Right forelimb (tissue), 1 donor: ENCODE measurements at regions not wholly inside any gene's neighbourhood (a gene's known extent, or its start where the extent isn't known, plus 50 kb on each side); places are given as distances from the start of the nearest gene placed in this dataset.
"Not testable (repeated sequence)": the region's sequence is repeated elsewhere in the genome, so short reads cannot be mapped to it uniquely, and the experiment has no call there.

Experiments
- DNase-seq: peaks from one replicate; pipeline ENCODE4 v3.0.0-alpha.2; 2018

DNA sequence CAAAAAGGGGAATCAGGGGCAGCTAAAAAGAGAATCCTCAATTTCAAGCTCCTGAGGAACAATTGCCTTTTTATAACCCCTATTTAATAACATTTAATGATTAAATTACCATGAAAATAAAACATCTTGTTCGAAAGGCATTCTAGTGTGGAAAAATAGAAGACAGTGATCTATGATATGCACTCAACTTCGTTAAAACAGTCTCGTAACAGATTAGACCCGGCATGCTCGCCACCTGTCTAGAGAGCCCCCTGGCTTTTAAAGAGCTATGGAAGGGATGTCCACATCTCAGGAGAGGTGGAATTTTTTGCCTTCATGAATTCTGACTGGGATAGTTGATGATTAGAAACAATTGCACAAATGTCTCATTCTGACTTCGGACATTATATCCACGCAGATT, 153.7 kb upstream of the MDFIC2 start:
- no peak for DNase-seq

DNA sequence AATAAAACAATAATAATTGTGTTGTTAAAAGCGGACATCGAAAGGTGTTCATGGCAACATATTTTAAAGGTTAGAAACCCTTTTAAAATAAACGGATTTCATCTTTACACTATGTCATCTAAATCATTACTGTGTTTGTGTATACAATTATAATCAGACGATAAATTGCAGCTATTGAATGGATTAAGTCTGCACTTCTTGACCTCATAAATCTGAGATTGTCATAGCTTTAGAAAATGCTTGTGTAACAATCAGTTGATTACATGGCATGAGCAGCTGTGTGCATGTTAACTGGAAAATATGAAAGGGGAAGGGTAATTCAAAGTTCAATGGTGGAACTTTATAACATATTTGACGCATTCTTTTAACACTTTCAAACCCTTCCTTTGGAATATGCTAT, 152.4 kb upstream of the MDFIC2 start:
- DNase-seq, result no peak

DNA sequence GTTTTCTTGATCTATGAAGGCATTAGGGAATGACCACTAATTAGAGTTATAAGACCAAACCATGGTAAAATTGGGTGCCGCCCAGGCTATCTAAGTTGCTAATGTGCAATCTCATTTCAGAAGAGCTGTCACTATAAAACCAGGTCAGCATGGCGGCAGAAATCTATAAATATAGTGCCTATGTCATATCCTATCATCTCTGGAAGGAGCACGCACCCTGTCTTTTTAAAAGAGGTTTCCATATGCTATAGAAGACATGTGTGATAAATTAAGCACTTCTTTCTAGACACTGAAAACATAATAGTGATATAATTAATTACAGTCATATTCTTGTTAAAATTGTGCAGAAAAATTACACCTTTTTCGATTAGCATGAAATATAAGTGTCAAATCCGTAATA, 152.0 kb upstream of the MDFIC2 start:
- DNase-seq, result no peak

DNA sequence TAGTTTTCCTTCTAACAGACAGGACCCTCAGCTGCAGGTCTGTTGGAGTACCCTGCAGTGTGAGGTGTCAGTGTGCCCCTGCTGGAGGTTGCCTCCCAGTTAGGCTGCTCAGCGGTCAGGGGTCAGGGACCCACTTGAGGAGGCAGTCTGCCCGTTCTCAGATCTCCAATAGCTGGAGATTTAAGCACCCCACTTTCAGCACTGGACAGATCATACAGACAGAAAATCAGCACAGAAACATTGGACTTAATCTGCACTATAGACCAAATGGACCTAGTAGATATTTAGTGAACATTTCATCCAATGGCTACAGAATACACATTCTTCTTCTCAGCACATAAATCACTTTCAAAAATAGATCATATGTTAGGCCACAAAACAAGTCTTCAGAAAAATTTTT, 137.8 kb upstream of the MDFIC2 start:
- DNase-seq, result not testable (repeated sequence)

DNA sequence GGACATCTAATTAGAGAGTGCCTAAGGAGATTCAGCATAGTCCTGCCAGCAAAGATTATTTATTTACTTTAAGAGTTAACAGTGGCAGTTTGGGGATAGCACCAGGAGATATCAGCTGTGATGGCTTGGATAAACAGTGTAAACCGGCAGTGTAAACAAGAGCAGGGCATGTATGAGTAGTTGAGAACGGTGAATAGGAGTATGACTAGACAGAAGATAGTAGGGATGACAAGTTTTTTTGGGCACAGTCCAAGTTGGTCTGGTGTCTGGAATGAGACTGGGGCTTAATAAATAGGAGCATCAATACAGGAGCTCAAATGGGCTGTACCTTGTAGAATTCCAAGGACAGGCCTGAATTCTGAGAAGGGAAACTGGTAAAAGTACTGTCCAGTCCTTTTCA, 123.0 kb upstream of the MDFIC2 start:
- not testable (repeated sequence) for DNase-seq

DNA sequence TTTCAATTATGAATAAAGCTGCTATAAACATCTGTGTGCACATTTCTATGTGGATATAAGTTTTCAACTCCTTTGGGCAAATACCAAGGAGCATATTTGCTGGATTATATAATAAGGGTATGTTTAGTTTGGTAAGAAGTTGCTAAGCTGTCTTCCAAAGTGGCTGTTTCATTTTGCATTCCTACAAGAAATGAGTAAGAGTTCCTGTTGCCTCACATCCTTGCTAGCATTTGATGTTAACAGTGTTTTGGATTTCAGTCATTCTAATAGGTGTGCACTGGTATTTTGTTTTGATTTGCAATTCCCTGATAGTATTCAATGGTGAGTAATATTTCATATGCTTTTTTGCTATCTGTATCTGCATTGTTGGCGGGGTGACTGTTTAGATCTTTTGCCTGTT, 120.7 kb upstream of the MDFIC2 start:
- DNase-seq, result no peak

DNA sequence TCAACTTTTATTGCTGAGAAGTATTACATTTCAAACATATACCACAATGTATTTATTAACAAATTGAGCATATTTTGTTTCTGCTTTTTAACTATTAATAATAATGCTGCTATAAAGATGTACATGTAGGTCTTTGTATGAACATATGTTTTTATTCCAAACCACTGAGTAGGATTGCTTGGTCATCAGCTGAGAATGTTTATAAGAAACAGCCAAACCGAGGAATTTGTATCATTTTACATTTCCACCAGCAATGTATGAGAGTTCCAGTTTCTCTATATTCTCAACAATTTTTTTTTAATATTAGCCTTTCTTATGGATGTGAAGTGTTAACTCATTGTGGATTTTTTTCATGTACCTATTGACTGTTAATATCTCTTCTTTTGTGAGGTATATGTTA, 119.5 kb upstream of the MDFIC2 start:
- DNase-seq, result no peak

DNA sequence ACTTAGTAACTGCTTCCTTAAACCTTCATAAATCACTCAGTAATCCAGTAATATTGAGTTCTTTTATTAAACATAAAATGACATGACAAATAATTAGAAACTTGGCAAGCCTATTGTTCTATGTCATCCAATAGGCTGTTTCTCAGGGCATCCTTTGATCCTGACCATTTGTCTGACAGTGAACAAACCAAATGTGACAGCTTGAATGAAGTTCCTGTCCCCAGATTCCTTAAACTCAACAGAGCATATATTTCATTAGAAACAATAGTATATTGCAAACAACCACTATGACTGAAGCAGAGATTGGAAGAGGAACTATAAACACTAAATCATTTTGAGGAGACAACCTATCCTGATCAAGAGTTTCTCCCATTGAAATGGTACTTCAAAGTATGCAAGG, 113.6 kb upstream of the MDFIC2 start:
- DNase-seq, result no peak

DNA sequence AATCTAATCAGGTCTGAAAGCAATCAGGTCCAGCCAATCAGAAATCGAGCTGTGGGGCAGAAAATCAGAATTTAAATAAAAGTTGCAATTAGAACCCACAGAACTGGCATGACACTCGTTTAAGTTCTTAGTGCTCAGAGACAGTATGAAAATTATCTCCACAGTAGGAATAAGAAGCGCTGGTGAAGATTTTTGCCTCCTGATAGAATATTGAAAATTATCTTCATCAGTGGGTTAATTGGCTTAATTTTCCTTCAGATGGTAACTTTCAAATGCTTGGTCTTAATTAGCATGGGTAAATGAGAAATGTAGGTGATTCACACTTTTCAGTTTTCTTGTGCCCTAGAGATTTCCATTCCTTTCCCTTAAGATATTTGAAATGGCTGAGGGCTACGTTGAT, 109.1 kb upstream of the MDFIC2 start:
- no peak for DNase-seq

DNA sequence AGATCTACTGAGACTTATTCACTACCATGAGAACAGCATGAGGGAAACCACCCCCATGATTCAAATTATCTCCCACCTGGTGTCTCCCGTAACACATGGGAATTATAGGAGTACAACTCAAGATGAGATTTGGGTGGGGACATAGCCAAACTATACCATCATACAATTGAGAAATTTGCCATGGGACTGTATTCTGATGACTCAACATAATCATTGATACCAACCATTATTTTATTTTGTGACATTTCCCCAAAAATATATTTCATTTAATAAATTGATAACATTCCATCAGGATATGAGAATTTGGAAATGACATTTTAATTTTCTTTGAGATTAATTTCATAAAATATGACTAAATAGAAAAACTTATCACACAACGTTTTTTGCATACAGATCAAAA, 96.6 kb upstream of the MDFIC2 start:
- DNase-seq, result no peak

DNA sequence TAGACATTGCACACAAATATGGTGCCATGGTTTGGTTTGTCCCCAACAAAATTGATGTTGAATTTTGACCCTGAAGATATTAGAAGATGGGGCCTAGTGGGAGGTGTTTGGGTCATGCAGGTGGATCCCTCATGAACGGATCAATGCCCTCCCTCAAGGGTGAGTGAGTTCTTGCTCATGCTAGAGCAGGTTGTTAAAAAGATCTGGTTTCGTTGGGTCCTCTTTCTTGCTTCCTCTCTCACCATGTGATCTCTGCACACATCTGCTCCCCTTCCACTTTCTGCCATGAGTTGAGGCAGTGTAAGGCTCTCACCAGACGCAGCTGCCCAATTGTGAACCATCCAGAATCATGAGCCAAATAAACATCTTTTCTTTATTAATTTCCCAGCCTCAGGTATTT, 87.8 kb upstream of the MDFIC2 start:
- no peak for DNase-seq

DNA sequence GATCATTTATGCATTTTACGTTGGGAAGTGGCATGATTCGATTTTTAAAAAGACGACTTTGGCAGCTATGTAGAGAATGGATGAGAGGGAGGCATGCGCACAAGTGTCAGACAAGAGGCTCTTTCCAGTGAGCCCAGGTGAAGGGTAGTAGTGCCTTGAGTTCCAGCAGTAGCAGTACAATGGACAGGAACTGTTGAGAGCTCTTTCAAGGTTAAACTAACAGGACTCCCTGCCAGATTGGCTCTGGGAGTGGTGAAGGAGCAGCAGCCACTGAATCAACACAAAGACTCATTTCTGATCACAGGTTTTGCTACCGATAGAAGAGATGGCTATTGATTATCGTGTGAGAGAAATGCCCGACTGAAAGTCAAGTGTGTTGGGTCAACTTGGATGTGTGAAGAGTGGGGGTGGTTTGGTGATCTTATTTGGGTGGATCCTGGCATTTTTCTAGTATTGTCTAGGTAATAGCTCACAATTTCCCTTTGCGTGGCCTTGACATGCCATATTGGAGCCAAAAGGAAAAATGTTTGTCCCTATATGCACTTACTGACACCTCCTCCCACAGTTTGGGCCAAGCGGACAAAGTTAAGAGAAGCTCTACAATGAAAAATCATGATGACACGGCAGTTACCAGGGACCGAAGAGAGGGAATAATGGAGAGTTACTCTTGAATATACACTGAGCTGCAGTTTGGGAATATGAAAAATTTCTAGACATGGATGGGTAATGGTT, 81.6 kb upstream of the MDFIC2 start:
- DNase-seq, result no peak

DNA sequence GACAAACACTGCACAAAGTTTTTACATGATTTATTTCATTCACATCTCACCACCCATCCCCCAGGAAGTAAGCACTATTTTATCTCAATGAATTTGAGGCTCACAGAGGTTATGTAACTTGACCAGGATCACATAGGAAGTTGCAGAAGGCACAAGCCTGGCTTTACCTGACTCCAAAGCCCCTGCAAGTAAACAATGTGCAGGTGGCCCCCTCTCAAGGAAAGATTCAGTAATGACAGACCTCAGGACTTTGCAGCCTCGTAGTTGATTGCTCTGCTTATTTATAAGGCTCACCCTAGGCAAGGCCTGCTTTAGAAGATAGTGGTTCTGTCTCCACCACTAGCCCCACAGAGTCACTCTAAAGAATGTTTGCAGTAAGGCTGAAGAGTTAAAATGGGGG, 79.8 kb upstream of the MDFIC2 start:
- DNase-seq, result no peak

DNA sequence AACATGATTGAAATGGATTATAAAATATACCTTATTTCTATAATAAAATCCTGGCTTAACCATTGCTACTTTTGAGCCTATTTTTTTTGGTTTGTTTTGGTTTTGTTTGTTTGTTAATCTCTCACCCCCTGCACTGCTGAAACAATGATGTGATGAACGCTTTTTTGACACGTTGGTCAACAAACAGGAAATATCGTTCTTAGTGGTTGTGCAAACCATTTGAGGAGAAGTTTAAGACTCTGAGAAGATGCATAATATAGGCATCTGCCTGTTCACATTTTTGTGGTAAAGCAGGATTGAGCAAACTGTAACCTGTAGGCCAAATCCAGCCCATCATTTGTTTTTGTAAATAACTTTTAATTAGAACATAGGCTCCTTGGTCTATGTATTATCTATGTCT, 75.5 kb upstream of the MDFIC2 start:
- no peak for DNase-seq

DNA sequence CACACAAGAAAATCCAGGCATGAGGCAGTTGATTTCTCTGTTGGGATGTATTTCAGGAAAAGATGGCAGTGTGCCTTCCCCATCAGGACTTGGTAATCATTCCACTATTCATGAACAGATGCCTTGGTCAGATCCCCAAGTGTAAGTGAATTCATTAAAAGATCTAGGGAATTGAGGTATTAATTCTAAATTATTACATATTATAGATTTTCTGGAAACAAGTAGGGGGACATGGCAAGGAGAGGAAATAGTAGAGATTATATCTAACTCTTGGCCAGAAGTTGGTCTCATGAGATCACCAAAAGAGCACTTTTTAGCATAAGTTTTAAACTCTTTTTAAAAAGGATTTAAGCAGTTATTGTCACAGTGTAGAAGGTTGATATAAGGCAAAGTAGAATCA, 74.4 kb upstream of the MDFIC2 start:
- no peak for DNase-seq

DNA sequence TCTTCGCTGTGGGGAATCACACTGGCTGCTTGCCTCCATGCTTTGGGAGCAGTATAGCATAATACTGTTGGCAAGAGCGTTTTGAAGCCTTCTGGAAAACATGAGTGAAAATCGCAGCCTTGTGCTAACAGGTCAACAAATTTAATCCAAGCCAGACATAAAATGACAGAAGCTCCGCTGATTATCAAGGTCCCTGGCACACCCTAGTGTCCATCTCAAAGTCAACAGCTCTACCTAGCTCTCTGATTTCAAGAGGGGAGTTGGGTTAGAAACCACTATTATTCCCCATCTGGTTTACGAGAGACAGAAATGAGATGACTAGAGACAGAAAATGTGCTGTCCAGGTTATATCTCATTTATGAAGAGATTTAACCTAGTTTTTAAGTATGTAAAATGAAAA, 73.6 kb upstream of the MDFIC2 start:
- DNase-seq, result no peak

DNA sequence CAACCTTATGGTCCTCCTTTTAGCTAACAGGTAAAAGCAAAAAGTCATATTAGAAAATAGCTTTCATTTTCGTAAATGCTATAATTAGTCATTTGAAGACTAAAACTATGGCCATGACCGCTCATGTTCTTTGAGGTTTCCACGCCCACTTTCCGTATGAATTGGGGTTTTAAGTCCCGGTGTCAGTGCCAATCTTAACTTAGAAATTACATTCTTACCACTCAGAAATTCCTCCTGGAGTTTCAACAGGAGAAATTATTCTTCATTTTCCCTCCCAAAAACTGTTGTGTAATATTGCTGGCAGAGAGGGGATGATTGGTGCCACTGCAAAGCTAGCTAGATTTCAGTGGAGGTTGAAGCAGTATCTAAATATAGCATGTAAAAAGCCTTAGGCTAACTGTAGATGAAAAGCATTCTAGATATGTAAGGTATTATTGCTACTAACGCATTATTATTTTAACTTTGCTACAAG, 71.0 kb upstream of the MDFIC2 start:
- DNase-seq, result no peak

DNA sequence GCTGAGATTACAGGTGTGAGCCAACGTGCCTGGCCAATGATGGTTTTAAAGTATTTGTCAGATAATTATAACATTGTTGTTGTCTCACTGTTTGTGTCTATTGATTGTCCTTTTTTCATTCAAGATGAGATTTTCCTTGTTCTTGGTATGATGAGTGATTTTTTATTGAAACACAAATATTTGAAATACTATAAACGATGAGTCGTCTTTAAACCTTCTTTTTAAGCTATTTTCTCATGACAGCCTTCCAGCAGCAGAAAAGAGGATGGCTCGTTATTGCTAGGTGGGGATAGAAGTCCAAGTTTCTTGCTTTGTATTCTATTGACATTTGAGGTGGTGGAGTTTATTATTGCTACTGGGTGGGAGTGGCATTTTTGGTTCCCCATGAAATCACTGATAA, 61.7 kb upstream of the MDFIC2 start:
- no peak for DNase-seq
